PFSK-1 (cell line): ENCODE measurements at regions not wholly inside any gene's neighbourhood (a gene's known extent, or its start where the extent isn't known, plus 50 kb on each side); places are given as distances from the start of the nearest gene placed in this dataset.

ENCODE experiments used
- FOXP2 ChIP-seq: optimal IDR thresholded peaks from 2 replicates; pipeline ENCODE3; 2011; ENCODE audit warnings: borderline replicate concordance, control low read depth, inconsistent platforms; ENCODE audit not compliant: insufficient read depth; ENCODE audit errors: extremely low read length, extremely low read depth
- POLR2AphosphoS5 ChIP-seq: IDR thresholded peaks from 2 replicates; pipeline ENCODE4 v1.6.1; 2012; ENCODE audit warnings: low read depth, mild to moderate bottlenecking, control low read depth, low read length, moderate library complexity
- SIN3A ChIP-seq: IDR thresholded peaks from 2 replicates; pipeline ENCODE4 v1.6.1; 2012; ENCODE audit warnings: mild to moderate bottlenecking, low read length, moderate library complexity, borderline replicate concordance; ENCODE audit not compliant: insufficient read depth
- TAF1 ChIP-seq: IDR thresholded peaks from 2 replicates; pipeline ENCODE4 v1.6.1; 2012; ENCODE audit warnings: low read length, control low read depth, borderline replicate concordance; ENCODE audit not compliant: insufficient read depth
- TF ChIP-seq, protein P1 (sequence below), 2 experiments: IDR thresholded peaks; 2 replicates each; pipeline versions ENCODE4 v1.6.1 to v1.8.0; 2011 to 2012; ENCODE audit warnings: low read depth in 2 of 2, low read length in 2 of 2, control low read depth in 1 of 2, inconsistent platforms in 1 of 2, mild to moderate bottlenecking in 1 of 2, moderate library complexity in 1 of 2; ENCODE audit not compliant: insufficient read depth in 1 of 2

DNA sequence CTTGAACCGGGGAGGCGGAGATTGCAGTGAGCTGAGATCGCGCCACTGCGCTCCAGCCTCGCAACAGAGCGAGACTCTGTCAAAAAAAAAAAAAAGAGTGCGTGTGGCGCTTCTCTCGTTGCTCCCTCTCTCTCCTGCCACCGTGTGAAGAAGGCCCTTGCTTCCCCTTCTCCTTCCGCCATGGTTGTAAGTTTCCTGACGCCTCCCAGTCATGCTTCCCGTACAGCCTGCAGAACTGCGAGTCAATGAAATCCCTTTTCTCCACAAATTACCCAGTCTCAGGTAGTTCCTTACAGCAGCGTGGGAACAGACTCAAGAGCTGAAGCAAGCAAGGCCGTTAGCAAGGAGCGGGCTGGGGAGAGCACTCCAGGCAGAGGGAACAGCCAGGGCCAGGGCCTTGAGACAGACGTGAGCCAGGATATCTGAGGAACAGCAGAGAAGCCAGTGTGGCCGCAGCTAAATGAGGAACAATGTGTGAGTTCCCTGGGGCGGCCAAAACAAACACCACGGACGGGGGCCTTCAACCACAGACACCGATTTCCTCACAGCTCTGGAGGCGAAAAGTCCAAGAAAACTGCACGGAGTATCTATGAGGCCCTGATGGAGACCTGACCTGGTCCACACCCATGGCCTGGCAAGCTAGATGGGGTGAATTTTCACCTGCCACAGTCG is 54.2 kb upstream of the ETS2 start:
- TF ChIP-seq POLR2AphosphoS5 (no peak), SIN3A (no peak), TAF1 (no peak), FOXP2 (no peak)
- TF ChIP-seq, protein P1, sequence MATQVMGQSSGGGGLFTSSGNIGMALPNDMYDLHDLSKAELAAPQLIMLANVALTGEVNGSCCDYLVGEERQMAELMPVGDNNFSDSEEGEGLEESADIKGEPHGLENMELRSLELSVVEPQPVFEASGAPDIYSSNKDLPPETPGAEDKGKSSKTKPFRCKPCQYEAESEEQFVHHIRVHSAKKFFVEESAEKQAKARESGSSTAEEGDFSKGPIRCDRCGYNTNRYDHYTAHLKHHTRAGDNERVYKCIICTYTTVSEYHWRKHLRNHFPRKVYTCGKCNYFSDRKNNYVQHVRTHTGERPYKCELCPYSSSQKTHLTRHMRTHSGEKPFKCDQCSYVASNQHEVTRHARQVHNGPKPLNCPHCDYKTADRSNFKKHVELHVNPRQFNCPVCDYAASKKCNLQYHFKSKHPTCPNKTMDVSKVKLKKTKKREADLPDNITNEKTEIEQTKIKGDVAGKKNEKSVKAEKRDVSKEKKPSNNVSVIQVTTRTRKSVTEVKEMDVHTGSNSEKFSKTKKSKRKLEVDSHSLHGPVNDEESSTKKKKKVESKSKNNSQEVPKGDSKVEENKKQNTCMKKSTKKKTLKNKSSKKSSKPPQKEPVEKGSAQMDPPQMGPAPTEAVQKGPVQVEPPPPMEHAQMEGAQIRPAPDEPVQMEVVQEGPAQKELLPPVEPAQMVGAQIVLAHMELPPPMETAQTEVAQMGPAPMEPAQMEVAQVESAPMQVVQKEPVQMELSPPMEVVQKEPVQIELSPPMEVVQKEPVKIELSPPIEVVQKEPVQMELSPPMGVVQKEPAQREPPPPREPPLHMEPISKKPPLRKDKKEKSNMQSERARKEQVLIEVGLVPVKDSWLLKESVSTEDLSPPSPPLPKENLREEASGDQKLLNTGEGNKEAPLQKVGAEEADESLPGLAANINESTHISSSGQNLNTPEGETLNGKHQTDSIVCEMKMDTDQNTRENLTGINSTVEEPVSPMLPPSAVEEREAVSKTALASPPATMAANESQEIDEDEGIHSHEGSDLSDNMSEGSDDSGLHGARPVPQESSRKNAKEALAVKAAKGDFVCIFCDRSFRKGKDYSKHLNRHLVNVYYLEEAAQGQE (IDR thresholded peaks at IDR 0.05; ENCODE audit: insufficient read depth in 1 of 2, low read depth in 2 of 2, low read length in 2 of 2), result no peak
